RCC 7860 (cell line): ENCODE measurements at regions not wholly inside any gene's neighbourhood (a gene's known extent, or its start where the extent isn't known, plus 50 kb on each side); places are given as distances from the start of the nearest gene placed in this dataset.

Source experiments
- DNase-seq: peaks from one replicate; pipeline ENCODE4 v3.0.0-alpha.2; 2015; ENCODE audit warnings: low spot score
- FAIRE-seq: peaks from 2 replicates; lab custom pipeline; 2012; peaks lifted over from hg19 to GRCh38; lab: Jason Lieb, UNC

DNA sequence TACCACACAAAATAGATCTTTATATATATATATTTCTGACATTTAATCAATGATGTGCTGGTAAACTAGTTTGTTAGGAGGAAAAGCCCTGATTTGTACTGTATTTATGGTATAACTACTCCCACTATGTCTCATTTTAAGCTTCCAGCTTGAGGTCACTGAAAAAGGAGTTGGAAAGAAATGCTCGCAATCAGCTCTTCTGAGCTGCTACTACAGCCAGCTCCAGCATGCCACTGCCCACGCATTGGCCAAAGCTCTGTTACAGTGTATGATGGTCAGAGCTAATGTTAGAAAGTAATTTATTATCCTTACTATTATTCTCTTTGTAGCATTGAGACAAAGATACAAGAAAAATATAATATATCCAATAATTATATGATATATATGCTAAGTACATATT lies 55.0 kb upstream of the PCED1B start:
- DNase-seq (no peak), FAIRE-seq (no peak)

DNA sequence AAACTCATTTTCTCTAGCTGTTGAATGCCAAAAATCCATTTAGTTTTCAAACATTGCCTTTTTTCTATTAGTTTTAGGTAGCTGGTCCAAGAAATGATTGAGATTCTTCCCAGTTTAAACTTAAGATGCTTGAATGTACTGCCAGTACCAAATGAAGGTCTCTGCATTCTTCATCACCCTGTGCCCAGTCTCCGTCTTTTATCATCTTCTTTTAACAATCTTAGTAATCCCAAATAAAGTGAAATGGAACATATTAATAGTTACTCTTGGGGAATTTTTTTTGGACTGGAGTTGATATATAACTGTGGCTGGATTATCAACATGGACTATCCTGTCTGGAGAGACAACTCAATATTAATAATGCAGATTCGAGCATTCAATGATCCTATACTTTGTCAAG lies 54.1 kb upstream of the PCED1B start:
- FAIRE-seq, result no peak
- DNase-seq, result no peak

DNA sequence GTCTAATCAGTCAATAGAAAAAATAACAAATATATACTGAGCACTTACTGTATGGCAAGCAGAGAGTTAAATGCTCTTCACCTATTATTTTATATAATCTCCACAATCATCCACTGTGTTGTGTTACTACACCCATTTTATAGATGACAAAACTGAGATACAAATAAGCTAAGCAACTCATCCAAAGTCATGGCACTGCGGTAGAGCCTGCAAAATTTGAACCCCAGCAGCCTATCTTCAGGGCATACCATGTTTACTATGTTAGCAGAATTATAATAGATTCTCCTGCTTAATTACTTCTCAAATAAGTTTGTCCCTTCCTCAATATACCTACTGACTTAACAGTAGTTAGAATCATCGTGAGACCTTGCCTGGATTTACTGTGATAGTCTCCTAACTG lies 53.6 kb upstream of the PCED1B start:
- no peak for FAIRE-seq
- DNase-seq, result no peak

DNA sequence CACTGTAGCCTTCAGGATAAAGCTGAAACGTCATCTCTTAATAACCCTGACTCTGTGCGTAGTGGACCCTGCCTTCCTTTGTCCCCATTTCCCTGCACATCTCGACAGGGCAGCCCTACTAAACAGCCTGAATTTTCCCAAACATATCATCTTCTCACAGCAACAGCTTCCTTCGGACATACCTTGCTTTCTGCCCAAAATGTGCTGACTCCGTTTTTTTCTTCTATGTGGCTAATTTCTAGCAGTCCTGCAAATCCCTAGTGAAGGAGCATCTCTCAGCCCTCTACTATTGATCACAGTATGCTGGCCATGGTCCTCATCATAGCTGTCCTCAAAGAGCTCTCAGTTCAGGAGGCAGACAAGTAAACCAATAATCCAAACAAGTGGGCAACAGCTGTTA lies 53.1 kb upstream of the PCED1B start:
- DNase-seq (no peak), FAIRE-seq (no peak)
